Sigmoid colon (tissue), 4 donors: ENCODE measurements at regions not wholly inside any gene's neighbourhood (a gene's known extent, or its start where the extent isn't known, plus 50 kb on each side); places are given as distances from the start of the nearest gene placed in this dataset.

ENCODE experiments used
- EP300 ChIP-seq, 4 donors: sonication (generic); formaldehyde crosslinking; IDR thresholded peaks; one replicate each; pipeline ENCODE4 v1.6.1; 2017; ENCODE audit warnings: antibody characterized with exemption in 4 of 4
- TF ChIP-seq, protein P1 (sequence below), 4 experiments: fragments of 450-650 bp in 3 of 4; fragments of 200-600 bp in 1 of 4; IDR thresholded peaks; one replicate each; pipeline ENCODE4 v1.5.1; 2016 to 2019; ENCODE audit warnings: antibody characterized with exemption in 4 of 4, mild to moderate bottlenecking in 3 of 4, moderate library complexity in 2 of 4

GRCh38 chr22:27298742-27299141, 502.8 kb downstream of the MN1 start:
- TF ChIP-seq EP300 (IDR thresholded peaks at IDR 0.05), result no peak
- TF ChIP-seq, protein P1, sequence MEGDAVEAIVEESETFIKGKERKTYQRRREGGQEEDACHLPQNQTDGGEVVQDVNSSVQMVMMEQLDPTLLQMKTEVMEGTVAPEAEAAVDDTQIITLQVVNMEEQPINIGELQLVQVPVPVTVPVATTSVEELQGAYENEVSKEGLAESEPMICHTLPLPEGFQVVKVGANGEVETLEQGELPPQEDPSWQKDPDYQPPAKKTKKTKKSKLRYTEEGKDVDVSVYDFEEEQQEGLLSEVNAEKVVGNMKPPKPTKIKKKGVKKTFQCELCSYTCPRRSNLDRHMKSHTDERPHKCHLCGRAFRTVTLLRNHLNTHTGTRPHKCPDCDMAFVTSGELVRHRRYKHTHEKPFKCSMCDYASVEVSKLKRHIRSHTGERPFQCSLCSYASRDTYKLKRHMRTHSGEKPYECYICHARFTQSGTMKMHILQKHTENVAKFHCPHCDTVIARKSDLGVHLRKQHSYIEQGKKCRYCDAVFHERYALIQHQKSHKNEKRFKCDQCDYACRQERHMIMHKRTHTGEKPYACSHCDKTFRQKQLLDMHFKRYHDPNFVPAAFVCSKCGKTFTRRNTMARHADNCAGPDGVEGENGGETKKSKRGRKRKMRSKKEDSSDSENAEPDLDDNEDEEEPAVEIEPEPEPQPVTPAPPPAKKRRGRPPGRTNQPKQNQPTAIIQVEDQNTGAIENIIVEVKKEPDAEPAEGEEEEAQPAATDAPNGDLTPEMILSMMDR (IDR thresholded peaks at IDR 0.05), result no peak
